ENCODE measurements at regions not wholly inside any gene's neighbourhood (a gene's known extent, or its start where the extent isn't known, plus 50 kb on each side); places are given as distances from the start of the nearest gene placed in this dataset.

DNA sequence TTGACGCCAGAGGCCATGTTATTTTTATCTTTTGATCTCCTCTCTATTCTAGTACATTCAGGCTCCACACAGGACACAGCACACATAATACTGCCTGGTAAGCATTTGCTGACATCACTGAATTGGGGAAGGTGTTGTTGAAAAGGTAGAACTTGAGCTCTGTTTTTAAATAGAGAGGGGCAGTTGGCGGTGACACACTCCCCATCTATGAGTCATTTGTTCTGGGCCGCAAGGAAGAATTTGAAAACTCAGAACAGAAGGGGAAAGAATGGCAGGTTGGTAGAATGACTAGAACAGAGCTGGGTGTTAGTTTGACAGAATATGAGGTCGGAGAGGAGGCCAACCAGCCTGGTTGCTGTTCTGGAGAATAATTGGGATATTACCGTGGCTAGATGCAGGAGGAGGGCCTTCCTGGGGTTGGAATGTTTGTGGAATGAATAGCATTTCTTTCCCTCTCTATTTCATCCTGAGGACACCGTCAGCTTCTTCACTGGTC is 52.1 kb upstream of the ERRFI1 start:
- no peak for DNase-seq

DNA sequence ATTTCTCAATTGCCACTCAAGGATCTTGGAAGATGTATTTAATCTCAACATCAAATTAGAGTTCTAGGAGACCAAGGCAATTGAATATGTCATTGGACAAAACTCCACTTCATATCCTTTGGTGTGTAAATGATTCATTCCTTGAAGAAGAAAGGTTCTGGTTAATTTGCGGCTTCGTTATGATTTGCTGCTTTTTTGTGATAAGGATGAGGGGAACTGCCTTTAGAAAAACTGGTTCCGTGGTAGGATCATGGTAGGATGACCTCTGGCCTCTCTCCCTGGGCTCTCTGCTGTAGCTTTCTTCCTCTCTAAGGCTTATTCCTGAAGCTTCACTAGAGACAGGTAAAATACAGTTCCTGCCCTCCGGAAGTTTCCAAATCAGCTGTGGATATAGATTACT is 51.5 kb upstream of the ERRFI1 start:
- no peak for DNase-seq

- peak; percentile 25 for DNase-seq
These were observed 51.0 kb upstream of the ERRFI1 start for GRCh38 chr1:8077120-8077573.

DNA sequence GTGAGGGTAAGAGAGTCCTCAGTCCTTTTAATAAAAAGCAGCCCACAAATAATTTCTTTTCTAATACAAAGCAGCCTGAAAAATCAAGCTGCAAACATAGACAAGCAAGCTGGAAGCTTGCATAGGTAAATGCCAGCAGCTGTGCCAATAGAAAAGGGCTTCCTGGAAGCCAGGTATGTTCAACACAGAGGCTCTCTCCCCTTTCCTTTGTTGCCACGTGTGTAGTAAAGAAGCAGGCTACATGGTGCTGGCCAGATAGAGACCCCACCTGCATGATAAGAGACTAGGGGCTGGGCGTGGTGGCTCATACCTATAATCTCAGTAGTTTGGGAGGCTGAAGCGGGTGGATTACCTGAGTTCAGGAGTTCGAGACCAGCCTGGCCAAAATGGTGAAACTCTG is 50.1 kb upstream of the ERRFI1 start:
- DNase-seq, result no peak
